Psoas muscle (tissue), 7 donors: ENCODE measurements at regions not wholly inside any gene's neighbourhood (a gene's known extent, or its start where the extent isn't known, plus 50 kb on each side); places are given as distances from the start of the nearest gene placed in this dataset.
"Not testable (repeated sequence)": the region's sequence is repeated elsewhere in the genome, so short reads cannot be mapped to it uniquely, and the experiment has no call there.

Experiments used
- ATAC-seq, 4 donors: fragments of 200-7000 bp; cut with Tn5 transposase; one replicate each; pipeline ENCODE4 v1.9.1; 2020; ENCODE audit warnings: moderate library complexity in 3 of 4, mild to moderate bottlenecking in 2 of 4
- DNase-seq, 2 donors: peaks; one replicate each; pipeline ENCODE4 v3.0.0-alpha.2; 2020
- H3K27ac ChIP-seq: fragments of 200-600 bp; one replicate; pipeline ENCODE4 v1.8.0; 2022
- H3K27me3 ChIP-seq, 3 donors: fragments of 200-600 bp in 1 of 3; one replicate each; pipeline versions ENCODE4 v1.6.1 to v1.8.0; 2013 to 2022; ENCODE audit warnings: low read length in 2 of 3, mild to moderate bottlenecking in 2 of 3, moderate library complexity in 1 of 3; ENCODE audit not compliant: insufficient read depth in 3 of 3
- H3K36me3 ChIP-seq, 2 donors: fragments of 200-600 bp in 1 of 2; one replicate each; pipeline versions ENCODE4 v1.6.1 to v1.8.0; 2013 to 2022; ENCODE audit warnings: low read depth in 1 of 2, mild to moderate bottlenecking in 1 of 2, moderate library complexity in 1 of 2; ENCODE audit not compliant: insufficient read depth in 1 of 2
- H3K4me1 ChIP-seq: fragments of 200-600 bp; one replicate; pipeline ENCODE4 v1.8.0; 2022
- H3K4me3 ChIP-seq: fragments of 200-600 bp; one replicate; pipeline ENCODE4 v1.8.0; 2022; ENCODE audit warnings: mild to moderate bottlenecking
- H3K9me3 ChIP-seq: fragments of 200-600 bp; one replicate; pipeline ENCODE4 v1.8.0; 2022
- CTCF ChIP-seq: fragments of 200-600 bp; IDR thresholded peaks from one replicate; pipeline ENCODE4 v1.8.0; 2022; ENCODE audit warnings: antibody characterized with exemption
- WGBS, 3 donors: extraction: QIAGEN DNeasy Blood & Tissue Kit; methylation state at CpG; one replicate each; pipeline versions ENCODE4 v1.1.6 to v1.1.7; 2013; 5-methylcytosine and 5-hydroxymethylcytosine counted together
- intact Hi-C, 2 donors: fragments of 100-400 bp; cut with DNase I; formaldehyde crosslinking; loops; one replicate each; pipeline versions ENCODE4 v1.11.0 to v1.14.2; 2022
- donor health status: healthy with polysubstance abuse.
- donor health status: DM: no; HTN: no; CAD: no; lungs with moderate emphysema.
- donor health status: Bipolar disorder and iron deficiency.
- donor health status: healthy.
- donor health status: DM: yes; HTN: yes; CAD: no.
- donor health status: DM: no; HTN: no; CAD: no.
- donor health status: DM: yes; HTN: yes; CAD: no.

GRCh38 chr16:26614237-26614841 is 452.4 kb upstream of the C16orf82 start:
- H3K4me3 ChIP-seq: no peak overlapping the region
- no peak for ATAC-seq

DNA sequence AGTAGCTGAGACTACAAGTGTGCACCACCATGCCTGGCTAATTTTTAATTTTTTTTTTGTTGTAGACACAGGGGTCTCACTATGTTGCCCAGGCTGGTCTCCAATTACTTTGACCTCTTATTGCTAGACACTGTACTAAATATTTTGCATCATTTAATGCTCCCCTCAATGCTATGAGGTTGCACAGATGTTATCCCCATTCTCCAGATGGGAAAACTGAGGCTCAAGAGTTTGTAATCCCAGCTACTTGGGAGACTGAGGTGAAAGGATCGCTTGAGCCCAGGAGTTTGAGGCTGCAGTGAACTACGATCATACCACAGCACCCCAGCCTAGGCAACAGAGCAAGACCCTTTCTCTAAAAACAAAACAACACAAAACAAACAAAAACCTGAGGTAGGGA is 443.3 kb upstream of the C16orf82 start:
- 80 to 87% (median 82%) methylated on average over 2 of the region's 2 CpGs for WGBS, 3 donors
- Histone ChIP-seq H3K9me3 (no peaks in the 10 kb centered on the region), H3K27me3 (no peaks in the 10 kb centered on the region), H3K4me1 (no peaks in the 10 kb centered on the region), H3K36me3 (no peaks in the 10 kb centered on the region), H3K4me3 (no peak overlapping the region), H3K27ac (no peak overlapping the region)
- DNase-seq (no peak), ATAC-seq (no peak)
- TF ChIP-seq CTCF: no peak
- intact Hi-C loops: no loop called here

More at GRCh38 chr16:26614237-26614841, 452.4 kb upstream of the C16orf82 start:
- no peak for TF ChIP-seq CTCF
- Histone ChIP-seq H3K9me3 (no peaks in the 10 kb centered on the region), H3K4me1 (no peaks in the 10 kb centered on the region), H3K36me3 (no peaks in the 10 kb centered on the region), H3K27ac (no peak overlapping the region), H3K27me3 (no peaks in the 10 kb centered on the region)
- WGBS, 3 donors: 33 to 44% (median 40%) methylated on average over 7 of the region's 7 CpGs
- intact Hi-C loops: no loop called here
- no peak for DNase-seq

- Histone ChIP-seq H3K27me3 (no peaks in the 10 kb centered on the region), H3K4me1 (no peaks in the 10 kb centered on the region), H3K4me3 (no peak overlapping the region), H3K27ac (no peak overlapping the region), H3K36me3 (no peaks in the 10 kb centered on the region), H3K9me3 (no peaks in the 10 kb centered on the region)
- WGBS, 3 donors: 90 to 100% (median 92%) methylated on average over 1 of the region's 1 CpG
- intact Hi-C loops: no loop called here
- no peak for TF ChIP-seq CTCF
- ATAC-seq: no peak
- no peak for DNase-seq
Observed at GRCh38 chr16:26627958-26628357, 438.8 kb upstream of the C16orf82 start.

GRCh38 chr16:26631365-26631764 is 435.4 kb upstream of the C16orf82 start:
- H3K4me3 ChIP-seq, DNase-seq, H3K9me3 ChIP-seq, H3K4me1 ChIP-seq, H3K27ac ChIP-seq, intact Hi-C loops, H3K27me3 ChIP-seq, H3K36me3 ChIP-seq, ATAC-seq: not testable (repeated sequence)

GRCh38 chr16:26642047-26642664 is 424.6 kb upstream of the C16orf82 start:
- ATAC-seq (no peak), DNase-seq (no peak)
- intact Hi-C loops: no loop called here
- no peaks in the 10 kb centered on the region for H3K36me3 ChIP-seq
- H3K9me3 ChIP-seq: no peaks in the 10 kb centered on the region
- H3K4me3 ChIP-seq: no peak overlapping the region
- no peaks in the 10 kb centered on the region for H3K4me1 ChIP-seq
- H3K27ac ChIP-seq: no peak overlapping the region
- no peak for TF ChIP-seq CTCF
- 77 to 90% (median 81%) methylated on average over 5 of the region's 5 CpGs for WGBS, 3 donors
- no peaks in the 10 kb centered on the region for H3K27me3 ChIP-seq
